SU-DHL-6 (cell line): ENCODE measurements at regions not wholly inside any gene's neighbourhood (a gene's known extent, or its start where the extent isn't known, plus 50 kb on each side); places are given as distances from the start of the nearest gene placed in this dataset.

Experiments used
- CTCF ChIP-seq: fragments of 200-600 bp; sonication (generic); IDR thresholded peaks from one replicate; pipeline ENCODE4 v1.5.1; 2017; ENCODE audit warnings: antibody characterized with exemption, mild to moderate bottlenecking, low read length, moderate library complexity; ENCODE audit not compliant: insufficient read depth, poor library complexity, severe bottlenecking
- EZH2phosphoT487 ChIP-seq: fragments of 200-600 bp; sonication (generic), shearing (Covaris generic); conservative IDR thresholded peaks from 2 replicates; pipeline ENCODE4 v1.6.1; 2018; ENCODE audit warnings: mild to moderate bottlenecking, antibody characterized with exemption, low read length, moderate library complexity, mixed read lengths

- TF ChIP-seq EZH2phosphoT487 (no peak), CTCF (no peak)
These were observed 305.4 kb upstream of the LDB2 start for GRCh38 chr4:17203797-17204196.
